Esophagus (tissue), 2 donors: ENCODE measurements at regions not wholly inside any gene's neighbourhood (a gene's known extent, or its start where the extent isn't known, plus 50 kb on each side); places are given as distances from the start of the nearest gene placed in this dataset.

ENCODE experiments used
- H3K27ac ChIP-seq, 2 donors: one replicate each; pipeline ENCODE4 v1.5.1; 2013; ENCODE audit warnings: low read depth in 2 of 2, mild to moderate bottlenecking in 2 of 2, inconsistent platforms in 1 of 2, low read length in 1 of 2, moderate library complexity in 1 of 2
- H3K27me3 ChIP-seq, 2 donors: one replicate each; pipeline ENCODE4 v1.6.1; 2013; ENCODE audit warnings: low read length in 2 of 2, control low read depth in 1 of 2, mild to moderate bottlenecking in 1 of 2; ENCODE audit not compliant: insufficient read depth in 2 of 2, control insufficient read depth in 1 of 2
- H3K36me3 ChIP-seq, 2 donors: one replicate each; pipeline ENCODE4 v1.6.1; 2013; ENCODE audit warnings: low read length in 1 of 2; ENCODE audit not compliant: control insufficient read depth in 2 of 2, insufficient read depth in 2 of 2
- H3K4me1 ChIP-seq, 2 donors: one replicate each; pipeline ENCODE4 v1.6.1; 2013; ENCODE audit warnings: low read length in 1 of 2; ENCODE audit not compliant: control insufficient read depth in 2 of 2, insufficient read depth in 2 of 2
- H3K4me3 ChIP-seq, 2 donors: one replicate each; pipeline ENCODE4 v1.5.1; 2013; ENCODE audit warnings: low read length in 2 of 2, mild to moderate bottlenecking in 2 of 2, low read depth in 1 of 2, moderate library complexity in 1 of 2
- H3K9me3 ChIP-seq, 2 donors: one replicate each; pipeline ENCODE4 v1.6.1; 2013; ENCODE audit warnings: mild to moderate bottlenecking in 2 of 2, low read depth in 1 of 2, low read length in 1 of 2, moderate library complexity in 1 of 2; ENCODE audit not compliant: control insufficient read depth in 2 of 2, insufficient read depth in 1 of 2
- WGBS, 2 donors: extraction: QIAGEN DNeasy Blood & Tissue Kit; methylation state at CpG; one replicate each; pipeline ENCODE4 v1.1.7; 2013; 5-methylcytosine and 5-hydroxymethylcytosine counted together
- donor health status: healthy with polysubstance abuse.
- donor health status: Bipolar disorder and iron deficiency.

- H3K27me3 ChIP-seq, result no peaks in the 10 kb centered on the region
- no peak overlapping the region for H3K27ac ChIP-seq
- no peak overlapping the region for H3K4me3 ChIP-seq
- no peaks in the 10 kb centered on the region for H3K4me1 ChIP-seq
- H3K36me3 ChIP-seq, result no peaks in the 10 kb centered on the region
- peaks cover 0 to 3% of the 10 kb centered on the region in 2 donors for H3K9me3 ChIP-seq
Measured at GRCh38 chr7:124354201-124354600, 321.3 kb upstream of the TMEM229A start.

DNA sequence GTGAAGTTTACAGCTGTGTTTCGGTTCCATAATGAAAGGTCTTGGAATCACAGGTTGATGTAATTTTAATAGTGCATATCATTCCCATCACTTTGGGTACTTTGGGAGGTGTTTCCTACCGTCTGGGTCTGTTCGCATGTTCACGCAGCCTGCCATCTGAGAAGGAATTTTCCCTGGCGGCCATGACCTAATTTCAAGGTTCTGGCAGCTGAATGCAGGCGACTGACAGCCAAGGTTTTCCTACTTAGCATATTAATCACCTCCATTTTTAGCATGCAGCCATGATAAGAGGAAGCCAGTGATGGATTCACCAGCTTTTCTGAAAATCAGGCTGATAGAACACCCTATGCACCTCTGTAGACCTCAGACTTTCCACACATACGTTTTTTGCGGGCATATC lies 319.1 kb upstream of the TMEM229A start:
- Histone ChIP-seq H3K27me3 (no peaks in the 10 kb centered on the region), H3K27ac (no peak overlapping the region), H3K36me3 (no peaks in the 10 kb centered on the region), H3K4me1 (no peaks in the 10 kb centered on the region), H3K4me3 (no peak overlapping the region), H3K9me3 (peaks cover 0 to 3% of the 10 kb centered on the region in 2 donors)
- WGBS, 2 donors, result 55 to 64% methylated on average over 8 of the region's 8 CpGs

GRCh38 chr7:124349443-124349842 lies 316.6 kb upstream of the TMEM229A start:
- H3K27ac ChIP-seq, result no peak overlapping the region
- H3K4me1 ChIP-seq, result no peaks in the 10 kb centered on the region
- no peak overlapping the region for H3K4me3 ChIP-seq
- no peaks in the 10 kb centered on the region for H3K36me3 ChIP-seq
- peaks cover 0 to 3% of the 10 kb centered on the region in 2 donors for H3K9me3 ChIP-seq
- 63 to 70% methylated on average over 2 of the region's 2 CpGs for WGBS, 2 donors
- no peaks in the 10 kb centered on the region for H3K27me3 ChIP-seq

DNA sequence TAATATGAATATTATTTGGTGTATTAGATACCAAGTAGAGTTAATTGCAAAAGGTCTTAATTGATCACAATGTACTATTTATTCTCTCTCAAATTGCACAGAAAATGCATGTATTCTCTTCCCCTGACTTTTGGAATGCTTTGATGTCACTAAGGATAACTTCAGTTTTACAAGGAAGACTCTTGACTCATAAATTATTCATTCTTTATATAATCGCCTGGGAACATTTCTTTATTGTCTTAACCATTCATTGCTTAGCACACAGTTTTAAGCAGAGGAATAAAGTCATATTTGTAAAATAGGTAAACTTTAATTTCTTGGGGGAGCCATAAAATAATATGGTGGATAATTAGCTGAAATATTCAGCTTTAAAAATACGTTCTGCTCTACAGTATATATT lies 306.0 kb upstream of the TMEM229A start:
- Histone ChIP-seq H3K27ac (no peak overlapping the region), H3K27me3 (no peaks in the 10 kb centered on the region), H3K9me3 (no peaks in the 10 kb centered on the region), H3K4me3 (no peak overlapping the region), H3K36me3 (no peaks in the 10 kb centered on the region), H3K4me1 (no peaks in the 10 kb centered on the region)
- 65 to 73% methylated on average over 2 of the region's 2 CpGs for WGBS, 2 donors

GRCh38 chr7:124330731-124331407 lies 298.0 kb upstream of the TMEM229A start:
- Histone ChIP-seq H3K36me3 (no peaks in the 10 kb centered on the region), H3K27ac (no peak overlapping the region), H3K27me3 (no peaks in the 10 kb centered on the region), H3K4me3 (no peak overlapping the region), H3K9me3 (no peaks in the 10 kb centered on the region), H3K4me1 (no peaks in the 10 kb centered on the region)
- 53 to 63% methylated on average over 3 of the region's 3 CpGs for WGBS, 2 donors

DNA sequence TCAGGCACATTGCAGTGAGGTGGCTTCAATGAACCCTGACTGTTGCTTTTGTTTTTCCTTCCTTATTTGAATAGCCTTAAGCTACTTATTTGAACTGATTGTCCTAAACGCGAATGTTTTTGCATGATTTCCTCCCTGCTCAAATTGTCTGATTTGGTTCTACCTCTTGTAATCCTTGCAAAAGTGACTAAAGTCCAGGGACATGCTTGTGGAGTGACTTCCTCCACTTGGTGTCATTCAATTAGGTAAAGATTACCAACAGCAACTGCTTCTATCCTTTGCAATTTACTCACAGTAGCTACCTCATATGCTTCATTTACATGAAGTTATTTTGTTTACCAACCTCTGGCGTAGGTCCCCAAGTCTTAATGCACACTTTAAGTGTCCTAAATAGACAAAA lies 295.9 kb upstream of the TMEM229A start:
- no peaks in the 10 kb centered on the region for H3K9me3 ChIP-seq
- H3K36me3 ChIP-seq, result no peaks in the 10 kb centered on the region
- H3K27ac ChIP-seq, result no peak overlapping the region
- H3K27me3 ChIP-seq, result no peaks in the 10 kb centered on the region
- no peaks in the 10 kb centered on the region for H3K4me1 ChIP-seq
- 41 to 43% methylated on average over 3 of the region's 3 CpGs for WGBS, 2 donors
- no peak overlapping the region for H3K4me3 ChIP-seq

GRCh38 chr7:124324262-124324661 lies 291.4 kb upstream of the TMEM229A start:
- Histone ChIP-seq H3K4me1 (no peaks in the 10 kb centered on the region), H3K27ac (no peak overlapping the region), H3K36me3 (no peaks in the 10 kb centered on the region), H3K4me3 (no peak overlapping the region), H3K27me3 (no peaks in the 10 kb centered on the region), H3K9me3 (no peaks in the 10 kb centered on the region)

- Histone ChIP-seq H3K27ac (no peak overlapping the region), H3K9me3 (no peaks in the 10 kb centered on the region), H3K4me1 (no peaks in the 10 kb centered on the region), H3K27me3 (no peaks in the 10 kb centered on the region), H3K36me3 (no peaks in the 10 kb centered on the region), H3K4me3 (no peak overlapping the region)
- 20 to 22% methylated on average over 1 of the region's 1 CpG for whole genome bisulfite sequencing, 2 donors
Measured at GRCh38 chr7:124323597-124323996, 290.7 kb upstream of the TMEM229A start.

DNA sequence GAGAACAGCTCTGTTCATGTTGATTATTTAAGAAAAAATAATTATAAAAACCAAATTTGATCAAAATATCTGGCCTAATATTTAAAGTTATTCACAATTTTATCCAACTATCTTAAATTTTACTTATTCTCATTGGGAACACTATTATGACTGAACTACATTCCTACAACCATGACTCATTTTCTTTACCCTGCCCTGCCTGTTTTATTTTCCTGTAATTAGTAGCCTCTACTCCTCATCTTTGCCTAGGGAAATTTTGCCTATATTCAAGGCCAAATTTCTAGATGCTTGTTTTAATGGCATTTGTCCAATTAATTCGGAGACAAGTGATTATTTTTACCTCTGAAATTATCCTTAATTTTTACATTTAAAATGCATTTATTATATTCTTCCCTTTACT lies 289.7 kb upstream of the TMEM229A start:
- H3K27ac ChIP-seq, result no peak overlapping the region
- no peaks in the 10 kb centered on the region for H3K9me3 ChIP-seq
- H3K4me1 ChIP-seq, result no peaks in the 10 kb centered on the region
- no peak overlapping the region for H3K4me3 ChIP-seq
- H3K36me3 ChIP-seq, result no peaks in the 10 kb centered on the region
- WGBS, 2 donors, result 65 to 66% methylated on average over 1 of the region's 1 CpG
- no peaks in the 10 kb centered on the region for H3K27me3 ChIP-seq

GRCh38 chr7:124318721-124319450 lies 286.0 kb upstream of the TMEM229A start:
- no peak overlapping the region for H3K4me3 ChIP-seq
- no peaks in the 10 kb centered on the region for H3K4me1 ChIP-seq
- WGBS, 2 donors, result 59 to 61% methylated on average over 5 of the region's 5 CpGs
- H3K27me3 ChIP-seq, result no peaks in the 10 kb centered on the region
- no peak overlapping the region for H3K27ac ChIP-seq
- H3K36me3 ChIP-seq, result no peaks in the 10 kb centered on the region
- no peaks in the 10 kb centered on the region for H3K9me3 ChIP-seq
